GM12878 (cell line): ENCODE measurements at regions not wholly inside any gene's neighbourhood (a gene's known extent, or its start where the extent isn't known, plus 50 kb on each side); places are given as distances from the start of the nearest gene placed in this dataset.

Experiments
- ATAC-seq: fragments of 200-7000 bp; cut with Tn5 transposase; 3 replicates; pipeline ENCODE4 v1.9.1; 2020; ENCODE audit warnings: mild to moderate bottlenecking, moderate library complexity
- BruUV-seq: library from RNA; stranded (reverse); fragments of 400-500 nt; replicated peaks from 2 replicates; lab custom pipeline; 2021; lab: Mats Ljungman, UMichigan
- CTCF ChIA-PET: fragments of 300-600 bp; sonication (Branson Sonifier 250); formaldehyde crosslinking; extraction: SDS; loops from one replicate; lab custom pipeline; 2021; ENCODE audit warnings: inconsistent platforms; lab: Yijun Ruan, JAX
- POLR2A ChIA-PET: fragments of 350-600 bp; formaldehyde crosslinking; extraction: SDS; loops from one replicate; lab custom pipeline; 2021; ENCODE audit warnings: inconsistent platforms; lab: Charles Lee
- RAD21 ChIA-PET: fragments of 300-600 bp; sonication (Branson Sonifier 250); formaldehyde crosslinking; loops from one replicate; lab custom pipeline; 2023; ENCODE audit warnings: antibody characterized with exemption; ENCODE audit not compliant: unreplicated experiment; lab: Charles Lee
- SMC1A ChIA-PET: fragments of 300-600 bp; sonication (Branson Sonifier 250); formaldehyde crosslinking; loops from one replicate; lab custom pipeline; 2023; ENCODE audit not compliant: unreplicated experiment, uncharacterized antibody; lab: Charles Lee
- DNase-seq: peaks from one replicate; pipeline ENCODE4 v3.0.0-alpha.2; 2011; ENCODE audit warnings: low read depth, low spot score
- FAIRE-seq: peaks from 3 replicates; lab custom pipeline; 2011; peaks lifted over from hg19 to GRCh38; lab: Jason Lieb, UNC
- H2AFZ ChIP-seq: 2 replicates; pipeline ENCODE4 v1.6.0; 2011; ENCODE audit warnings: low read depth, low read length, control low read depth; ENCODE audit not compliant: control insufficient read depth
- H3K27ac ChIP-seq: 2 replicates; pipeline ENCODE4 v1.5.1; 2011; ENCODE audit warnings: control low read depth; ENCODE audit not compliant: control insufficient read depth, insufficient read depth
- H3K27me3 ChIP-seq, 2 experiments: replicated peaks in 1 of 2; 2 replicates each; pipeline versions ENCODE4 v1.6.0 to v1.6.1; 2011; ENCODE audit warnings: low read length in 1 of 2; ENCODE audit not compliant: control insufficient read depth in 2 of 2, insufficient read depth in 2 of 2
- H3K36me3 ChIP-seq, 2 experiments: 2 replicates each; pipeline ENCODE4 v1.5.1; 2011; ENCODE audit warnings: low read length in 1 of 2; ENCODE audit not compliant: control insufficient read depth in 2 of 2, insufficient read depth in 2 of 2
- H3K4me1 ChIP-seq: 2 replicates; pipeline ENCODE4 v1.6.1; 2011; ENCODE audit warnings: mild to moderate bottlenecking, low read length, moderate library complexity, mixed read lengths; ENCODE audit not compliant: control insufficient read depth, insufficient read depth
- H3K4me2 ChIP-seq: 2 replicates; pipeline ENCODE4 v1.6.0; 2011; ENCODE audit warnings: control low read depth; ENCODE audit not compliant: control insufficient read depth, insufficient read depth
- H3K4me3 ChIP-seq: fragments of 200-600 bp; sonication (generic); 2 replicates; pipeline ENCODE4 v1.5.1; 2016
- H3K79me2 ChIP-seq: 2 replicates; pipeline ENCODE4 v1.6.0; 2011; ENCODE audit warnings: low read length; ENCODE audit not compliant: control insufficient read depth, insufficient read depth
- H3K9ac ChIP-seq: 2 replicates; pipeline ENCODE4 v1.8.0; 2011; ENCODE audit warnings: low read length, control low read depth, mixed read lengths; ENCODE audit not compliant: control insufficient read depth, insufficient read depth
- H3K9me3 ChIP-seq: replicated peaks from 3 replicates; pipeline ENCODE4 v1.5.1; 2011; ENCODE audit warnings: mild to moderate bottlenecking, low read length; ENCODE audit not compliant: control insufficient read depth, insufficient read depth
- H4K20me1 ChIP-seq: 2 replicates; pipeline ENCODE4 v1.6.0; 2011; ENCODE audit not compliant: control insufficient read depth, insufficient read depth
- BCL11A ChIP-seq: IDR thresholded peaks from 2 replicates; pipeline ENCODE4 v1.6.1; 2011; ENCODE audit warnings: low read depth, low read length
- CHD4 ChIP-seq: fragments of 200-600 bp; sonication (generic); IDR thresholded peaks from 2 replicates; pipeline ENCODE4 v1.6.1; 2016; ENCODE audit warnings: mild to moderate bottlenecking
- CREM ChIP-seq: IDR thresholded peaks from 2 replicates; pipeline ENCODE4 v1.6.1; 2014; ENCODE audit warnings: antibody characterized with exemption, low read depth
- DPF2 ChIP-seq: fragments of 450-650 bp; IDR thresholded peaks from 2 replicates; pipeline ENCODE4 v1.6.1; 2017; ENCODE audit warnings: mild to moderate bottlenecking
- EGR1 ChIP-seq, 2 experiments: IDR thresholded peaks; 1 replicate in 1 of 2; 2 replicates in 1 of 2; pipeline ENCODE4 v1.6.1; 2011 to 2012; ENCODE audit warnings: low read depth in 2 of 2, low read length in 2 of 2, borderline replicate concordance in 1 of 2, mild to moderate bottlenecking in 1 of 2, moderate library complexity in 1 of 2
- ELK1 ChIP-seq: IDR thresholded peaks from 2 replicates; pipeline ENCODE4 v1.6.1; 2012; ENCODE audit warnings: low read depth, low read length, improper control_type of control experiment
- FOXM1 ChIP-seq: IDR thresholded peaks from 2 replicates; pipeline ENCODE4 v1.6.1; 2012; ENCODE audit warnings: low read depth, mild to moderate bottlenecking, inconsistent platforms, low read length, moderate library complexity
- IRF5 ChIP-seq: fragments of 450-650 bp; IDR thresholded peaks from 2 replicates; pipeline ENCODE4 v1.6.1; 2017; ENCODE audit warnings: borderline replicate concordance
- LARP7 ChIP-seq: fragments of 450-650 bp; IDR thresholded peaks from 2 replicates; pipeline ENCODE4 v1.6.1; 2017; ENCODE audit warnings: mild to moderate bottlenecking
- MLLT1 ChIP-seq: fragments of 450-650 bp; IDR thresholded peaks from 2 replicates; pipeline ENCODE4 v1.6.1; 2016; ENCODE audit warnings: mild to moderate bottlenecking
- MTA3 ChIP-seq: IDR thresholded peaks from 2 replicates; pipeline ENCODE4 v1.6.1; 2012; ENCODE audit warnings: low read length, inconsistent platforms, borderline replicate concordance
- NFYB ChIP-seq: IDR thresholded peaks from 2 replicates; pipeline ENCODE4 v1.6.1; 2011; ENCODE audit warnings: low read depth, mild to moderate bottlenecking, low read length, improper control_type of control experiment, moderate library complexity; ENCODE audit not compliant: insufficient read depth
- NR2C1 ChIP-seq: fragments of 450-650 bp; IDR thresholded peaks from 2 replicates; pipeline ENCODE4 v1.6.1; 2017; ENCODE audit warnings: antibody characterized with exemption, mild to moderate bottlenecking, moderate library complexity
- RAD51 ChIP-seq: fragments of 450-650 bp; IDR thresholded peaks from 2 replicates; pipeline ENCODE4 v1.6.1; 2016; ENCODE audit warnings: moderate library complexity, mild to moderate bottlenecking, inconsistent platforms
- SREBF2 ChIP-seq: IDR thresholded peaks from 2 replicates; pipeline ENCODE4 v1.6.1; 2012; ENCODE audit warnings: mild to moderate bottlenecking, low read length
- TARDBP ChIP-seq: IDR thresholded peaks from 2 replicates; pipeline ENCODE4 v1.6.1; 2016; ENCODE audit warnings: borderline replicate concordance
- TBL1XR1 ChIP-seq: IDR thresholded peaks from 2 replicates; pipeline ENCODE4 v1.6.1; 2012; ENCODE audit warnings: low read depth, low read length, improper control_type of control experiment
- ZNF592 ChIP-seq: fragments of 450-650 bp; IDR thresholded peaks from 2 replicates; pipeline ENCODE4 v1.6.1; 2017; ENCODE audit warnings: mild to moderate bottlenecking, moderate library complexity
- WGBS: methylation state at CpG from one replicate; pipeline ENCODE4 v1.1.6; 2016; ENCODE audit warnings: low lambda C conversion rate; ENCODE audit not compliant: insufficient replicate concordance, insufficient coverage; ENCODE audit errors: missing lambda C conversion rate; 5-methylcytosine and 5-hydroxymethylcytosine counted together
- in situ Hi-C: fragments of 300-500 bp; cut with MboI; formaldehyde crosslinking; loops from 9 replicates; pipeline ENCODE4 v1.14.3; 2018; ENCODE audit warnings: mixed read lengths
- intact Hi-C: fragments of 100-400 bp; cut with micrococcal nuclease; formaldehyde crosslinking; loops from one replicate; pipeline ENCODE4 v1.14.2; 2022; ENCODE audit not compliant: unreplicated experiment

GRCh38 chr1:18011703-18012102 lies 95.9 kb upstream of the IGSF21 start:
- no peak overlapping the region for H3K9ac ChIP-seq
- FAIRE-seq, result no peak
- H3K36me3 ChIP-seq, result no peaks in the 10 kb centered on the region
- ChIA-PET RAD21 (no interaction called here), SMC1A (no interaction called here), CTCF (no interaction called here), POLR2A (no interaction called here)
- no peak overlapping the region for H3K4me2 ChIP-seq
- H3K27ac ChIP-seq, result no peak overlapping the region
- no peak for DNase-seq
- peaks cover 5% of the 10 kb centered on the region; the same call in 1 of the 2 replicates for H4K20me1 ChIP-seq
- H3K4me3 ChIP-seq, result no peak overlapping the region
- H3K27me3 ChIP-seq, result peaks cover 0 to 2% of the 10 kb centered on the region in 2 experiments; a peak in 2 of 4 replicates
- WGBS, result 4% methylated on average over 1 of the region's 1 CpG
- no peak for ATAC-seq
- TF ChIP-seq ZNF592, result no peak
- TF ChIP-seq NR2C1, result no peak
- no peak for TF ChIP-seq EGR1 (IDR thresholded peaks at IDR 0.05; ENCODE audit: borderline replicate concordance in 1 of 2, low read depth in 2 of 2, low read length in 2 of 2)
- no peak for TF ChIP-seq MLLT1
- no peak for TF ChIP-seq MTA3
- TF ChIP-seq NFYB, result no peak
- TF ChIP-seq FOXM1, result no peak
- no peak for TF ChIP-seq RAD51
- TF ChIP-seq DPF2, result no peak
- no peak for TF ChIP-seq LARP7
- no peak for TF ChIP-seq TBL1XR1
- no peak for TF ChIP-seq CHD4
- no peak for TF ChIP-seq CREM
- TF ChIP-seq BCL11A, result no peak
- no peak for TF ChIP-seq ELK1
- no peak for TF ChIP-seq TARDBP
- no peak for TF ChIP-seq SREBF2
- no peak for TF ChIP-seq IRF5
- no peaks in the 10 kb centered on the region for H3K4me1 ChIP-seq
- no TSS peak for BruUV-seq
- H2AFZ ChIP-seq, result no peak overlapping the region
- in situ Hi-C loops, result no loop called here
- H3K79me2 ChIP-seq, result no peaks in the 10 kb centered on the region
- intact Hi-C loops, result no loop called here
- no peaks in the 10 kb centered on the region for H3K9me3 ChIP-seq
